Pons (tissue), 1 donor: ENCODE measurements at regions not wholly inside any gene's neighbourhood (a gene's known extent, or its start where the extent isn't known, plus 50 kb on each side); places are given as distances from the start of the nearest gene placed in this dataset.

Experiments
- DNase-seq: peaks from one replicate; pipeline ENCODE4 v3.0.0-alpha.2; 2016; ENCODE audit warnings: low spot score

DNA sequence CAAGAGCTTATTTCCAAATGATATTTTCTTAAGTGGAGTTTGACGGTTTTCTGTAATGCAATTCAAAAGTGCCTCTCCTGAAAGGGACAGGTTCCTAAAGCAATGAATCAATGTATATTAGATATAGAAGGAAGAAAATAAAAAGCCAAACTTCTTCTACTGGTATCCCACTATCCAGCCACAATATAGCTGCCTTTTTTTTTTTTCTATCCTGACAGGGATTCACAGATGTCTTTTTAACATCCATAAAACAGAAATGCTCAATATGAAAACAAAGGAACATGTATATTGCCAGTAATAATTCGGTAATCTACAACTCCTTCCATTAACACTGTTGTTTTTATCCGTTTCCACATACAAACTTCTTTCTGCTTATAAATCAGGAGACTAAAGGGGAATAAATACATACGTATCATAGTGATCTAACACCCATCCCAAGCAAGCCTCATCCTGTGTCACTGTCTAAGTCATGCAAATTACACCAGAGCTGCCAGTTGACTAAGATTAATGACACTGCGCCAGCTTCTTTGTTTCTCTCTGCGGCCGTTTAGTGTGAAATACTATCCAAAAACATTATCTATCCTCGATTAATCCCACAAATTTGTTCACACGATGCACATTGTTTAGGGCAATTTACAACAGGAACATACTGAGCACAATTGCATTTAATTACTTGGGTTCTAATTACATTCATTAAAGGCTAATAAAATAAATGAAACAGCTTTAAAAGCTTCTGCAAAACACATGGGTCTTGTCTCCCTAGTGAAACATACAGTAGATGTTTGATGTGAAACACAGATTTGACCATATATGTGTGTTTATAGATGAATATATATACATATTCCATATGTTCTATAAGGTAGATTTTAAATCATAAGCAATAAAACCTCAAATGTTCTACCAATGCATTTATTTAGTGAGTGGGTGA, 51.9 kb upstream of the CDIN1 start:
- no peak for DNase-seq

DNA sequence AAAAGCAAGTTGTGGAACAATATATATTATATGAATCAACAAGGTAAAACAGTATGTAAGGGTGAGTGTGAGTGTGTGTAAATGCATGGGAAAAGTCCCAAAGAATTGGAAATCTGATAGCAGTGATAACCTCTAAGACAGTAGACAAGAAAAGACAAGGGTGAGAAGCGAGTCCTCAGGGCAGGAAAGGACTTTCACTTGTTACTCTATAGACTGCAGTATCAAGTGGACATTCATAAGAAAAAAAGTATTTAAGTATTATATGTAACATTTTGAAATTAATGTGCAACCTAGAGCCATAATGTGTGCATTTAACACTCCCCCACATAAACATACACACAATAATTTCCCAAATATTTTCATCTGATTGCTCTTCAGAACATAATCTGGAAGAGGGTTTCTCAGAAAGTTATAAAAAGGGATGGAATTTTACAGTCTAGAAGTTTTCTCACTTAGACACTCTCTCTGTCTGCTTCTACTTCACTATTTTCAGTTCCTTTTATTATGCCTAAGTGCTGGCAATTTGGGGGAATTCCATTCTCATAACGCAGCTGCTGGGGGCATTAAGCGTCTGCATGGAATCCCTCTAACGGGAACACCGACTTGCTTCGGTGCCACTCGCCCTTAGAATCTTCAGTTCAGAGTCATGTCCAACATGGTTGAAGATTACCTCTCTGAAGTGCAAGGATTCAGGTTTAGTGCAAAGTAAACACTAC, 50.0 kb upstream of the CDIN1 start:
- DNase-seq = no peak
